Endothelial cell of umbilical vein (primary cell): ENCODE measurements at regions not wholly inside any gene's neighbourhood (a gene's known extent, or its start where the extent isn't known, plus 50 kb on each side); places are given as distances from the start of the nearest gene placed in this dataset.

Experiments
- CTCF ChIP-seq, 2 donors: IDR thresholded peaks; 1 replicate in 1 of 2; 2 replicates in 1 of 2; pipeline ENCODE4 v1.5.1; 2011; ENCODE audit warnings: low read length in 2 of 2, mild to moderate bottlenecking in 2 of 2, moderate library complexity in 2 of 2, control low read depth in 1 of 2, inconsistent platforms in 1 of 2, low read depth in 1 of 2; ENCODE audit not compliant: insufficient read depth in 1 of 2; ENCODE audit errors: extremely low read depth in 1 of 2
- EZH2 ChIP-seq: IDR thresholded peaks from 2 replicates; pipeline ENCODE4 v1.6.1; 2012; ENCODE audit warnings: borderline replicate concordance, low read depth, mild to moderate bottlenecking, moderate library complexity, low read length, inconsistent platforms; ENCODE audit not compliant: severe bottlenecking
- FOS ChIP-seq: IDR thresholded peaks from 2 replicates; pipeline ENCODE4 v1.6.1; 2011; ENCODE audit warnings: mild to moderate bottlenecking, low read length, moderate library complexity, borderline replicate concordance; ENCODE audit not compliant: insufficient read depth
- GATA2 ChIP-seq: IDR thresholded peaks from 2 replicates; pipeline ENCODE4 v1.7.0; 2011; ENCODE audit warnings: low read depth, mild to moderate bottlenecking, moderate library complexity, mixed read lengths, low read length; ENCODE audit not compliant: insufficient read length, insufficient read depth
- MAX ChIP-seq: IDR thresholded peaks from 2 replicates; pipeline ENCODE4 v1.6.1; 2011; ENCODE audit not compliant: insufficient read depth, insufficient read length
- POLR2A ChIP-seq: IDR thresholded peaks from 2 replicates; pipeline ENCODE4 v1.6.1; 2012; ENCODE audit warnings: low read depth, mild to moderate bottlenecking, control low read depth, low read length

- TF ChIP-seq CTCF (IDR thresholded peaks at IDR 0.05; ENCODE audit: extremely low read depth in 1 of 2, insufficient read depth in 1 of 2, low read depth in 1 of 2, low read length in 2 of 2) = no peak
- no peak for TF ChIP-seq POLR2A
- no peak for TF ChIP-seq EZH2
- TF ChIP-seq MAX = no peak
- TF ChIP-seq GATA2 = no peak
- TF ChIP-seq FOS = no peak
Measured at GRCh38 chr4:164345756-164346155, 408.2 kb upstream of the SMIM31 start.
